ENCODE measurements at regions not wholly inside any gene's neighbourhood (a gene's known extent, or its start where the extent isn't known, plus 50 kb on each side); places are given as distances from the start of the nearest gene placed in this dataset.
"Not testable (repeated sequence)": the region's sequence is repeated elsewhere in the genome, so short reads cannot be mapped to it uniquely, and the experiment has no call there.

- DNase-seq: no peak
Observed at GRCh38 chr5:53407373-53407772, 73.1 kb upstream of the FST start.

- DNase-seq: no peak
Observed at GRCh38 chr5:53411388-53411787, 69.0 kb upstream of the FST start.

GRCh38 chr5:53412499-53412898, 67.9 kb upstream of the FST start:
- DNase-seq: not testable (repeated sequence)

- no peak for DNase-seq
Observed at GRCh38 chr5:53416144-53416738, 64.2 kb upstream of the FST start.

- DNase-seq: no peak
Observed at GRCh38 chr5:53418409-53418808, 62.0 kb upstream of the FST start.

- no peak for DNase-seq
Observed at GRCh38 chr5:53418826-53419658, 61.4 kb upstream of the FST start.

GRCh38 chr5:53422539-53422938, 57.9 kb upstream of the FST start:
- no peak for DNase-seq

GRCh38 chr5:53423724-53424123, 56.7 kb upstream of the FST start:
- DNase-seq: no peak

- DNase-seq: no peak
Observed at GRCh38 chr5:53424686-53425615, 55.5 kb upstream of the FST start.

GRCh38 chr5:53425687-53426511, 54.5 kb upstream of the FST start:
- peak in 3 of 56 donors; percentile 1 to 3 (median 3) for DNase-seq

GRCh38 chr5:53426512-53426830, 54.0 kb upstream of the FST start:
- DNase-seq: no peak

GRCh38 chr5:53426878-53427277, 53.6 kb upstream of the FST start:
- DNase-seq: no peak

GRCh38 chr5:53427965-53428364, 52.5 kb upstream of the FST start:
- no peak for DNase-seq

GRCh38 chr5:53429706-53430105, 50.7 kb upstream of the FST start:
- DNase-seq: no peak

GRCh38 chr5:53430618-53431252, 49.7 kb upstream of the FST start:
- no peak for DNase-seq
